ENCODE measurements at regions not wholly inside any gene's neighbourhood (a gene's known extent, or its start where the extent isn't known, plus 50 kb on each side); places are given as distances from the start of the nearest gene placed in this dataset.

DNA sequence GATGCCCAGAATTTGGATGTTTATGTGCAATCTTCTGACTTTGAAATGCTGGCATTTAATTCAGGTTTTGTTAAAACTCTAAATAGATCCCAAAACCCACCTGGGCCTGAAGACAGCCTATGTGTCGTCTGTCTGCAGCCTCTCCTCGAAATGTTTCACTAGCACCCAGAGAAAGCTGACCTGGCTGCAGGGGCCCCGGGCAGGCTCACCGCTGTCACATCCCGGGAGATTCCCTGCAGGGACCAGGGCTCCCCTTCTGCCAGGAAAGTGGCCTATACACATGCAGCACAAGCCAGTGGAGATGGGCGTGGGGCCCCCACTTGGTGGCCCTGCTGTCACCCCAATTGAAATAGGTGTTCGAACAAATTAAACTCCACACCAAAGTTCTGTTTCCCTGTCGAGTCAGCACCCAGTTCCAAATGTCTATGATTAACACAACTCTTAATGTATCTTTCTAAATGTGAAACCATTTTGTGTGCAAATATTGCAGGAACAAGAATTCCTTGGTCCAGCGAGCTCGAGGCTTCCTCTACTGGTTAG, 145.8 kb upstream of the ZNF507 start:
- no peak for DNase-seq (ENCODE audit: low read depth, low spot score)

DNA sequence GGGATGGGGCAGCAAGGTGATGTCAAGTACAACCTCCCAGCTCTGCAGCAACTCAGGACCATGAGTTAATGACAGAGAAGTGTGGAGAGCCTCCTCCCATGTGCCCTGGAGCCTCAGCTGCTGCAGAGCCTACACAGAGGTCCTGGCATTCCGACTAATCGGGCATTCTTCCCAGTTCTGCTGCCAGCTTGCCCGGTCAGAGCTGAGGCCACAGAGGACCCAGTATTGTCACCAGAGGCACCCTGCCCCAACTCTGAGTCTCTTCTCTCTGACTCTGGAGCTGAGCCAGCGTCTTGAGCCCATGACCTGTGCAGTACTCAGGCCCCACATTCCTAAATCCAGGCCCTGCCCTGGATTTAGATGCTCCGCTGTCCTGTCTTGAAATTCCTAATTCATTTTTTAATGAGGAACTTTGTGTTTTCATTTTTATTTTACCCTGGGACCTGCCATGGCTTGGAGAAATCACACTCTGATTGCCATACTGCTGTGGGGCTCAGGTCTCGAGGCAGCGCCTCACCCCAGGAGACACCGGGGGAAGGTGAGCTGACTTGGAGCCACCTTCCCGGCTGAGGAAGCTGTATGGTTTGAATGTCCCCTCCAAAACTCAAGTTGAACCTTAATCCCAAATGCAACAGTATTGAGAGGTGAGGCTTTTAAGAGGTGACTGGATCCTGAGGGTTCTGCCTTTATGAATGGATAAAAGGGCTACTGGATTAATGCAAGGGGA, 144.9 kb upstream of the ZNF507 start:
- no peak for DNase-seq (ENCODE audit: low read depth, low spot score)

DNA sequence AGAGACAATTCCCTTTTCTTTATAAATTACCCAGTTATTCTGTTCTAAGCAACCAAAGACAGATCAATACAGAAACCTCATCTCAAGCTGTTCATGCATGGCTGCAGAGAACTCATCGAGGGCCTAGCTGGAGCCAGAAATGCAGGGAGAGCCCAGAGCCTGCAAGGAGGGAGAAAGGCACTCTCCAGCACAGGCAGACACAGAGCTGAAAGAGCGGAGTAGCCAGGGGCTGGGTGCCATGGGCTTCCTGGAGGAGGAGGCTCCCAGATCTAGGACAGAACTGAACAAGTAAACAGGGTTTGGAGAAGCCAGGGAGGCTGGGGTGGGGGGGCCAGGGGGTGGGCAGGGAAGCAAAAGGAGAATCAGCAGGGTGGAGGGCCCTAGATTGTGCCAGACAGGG, 144.2 kb upstream of the ZNF507 start:
- DNase-seq (ENCODE audit: low read depth, low spot score) = no peak

DNA sequence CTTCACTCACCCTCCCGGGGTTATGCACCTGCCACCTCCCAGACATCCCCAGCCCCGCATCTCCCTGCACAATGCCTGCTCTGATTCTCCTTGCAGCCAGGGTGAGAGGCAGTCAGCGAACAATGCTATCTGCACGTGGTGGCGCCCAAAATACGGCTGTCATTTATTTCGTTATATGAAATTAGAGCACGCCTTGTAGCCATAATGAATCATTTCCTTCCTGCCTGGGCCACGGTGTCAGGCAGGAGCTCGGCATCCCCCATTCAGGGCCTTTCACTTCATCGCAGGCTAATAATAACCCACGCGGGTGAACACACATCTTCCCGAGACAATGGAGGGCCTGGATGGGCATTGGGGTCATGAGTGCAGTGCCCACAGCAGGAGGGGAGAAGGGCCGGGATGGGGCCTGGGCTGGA, 143.8 kb upstream of the ZNF507 start:
- no peak for DNase-seq (ENCODE audit: low read depth, low spot score)

DNA sequence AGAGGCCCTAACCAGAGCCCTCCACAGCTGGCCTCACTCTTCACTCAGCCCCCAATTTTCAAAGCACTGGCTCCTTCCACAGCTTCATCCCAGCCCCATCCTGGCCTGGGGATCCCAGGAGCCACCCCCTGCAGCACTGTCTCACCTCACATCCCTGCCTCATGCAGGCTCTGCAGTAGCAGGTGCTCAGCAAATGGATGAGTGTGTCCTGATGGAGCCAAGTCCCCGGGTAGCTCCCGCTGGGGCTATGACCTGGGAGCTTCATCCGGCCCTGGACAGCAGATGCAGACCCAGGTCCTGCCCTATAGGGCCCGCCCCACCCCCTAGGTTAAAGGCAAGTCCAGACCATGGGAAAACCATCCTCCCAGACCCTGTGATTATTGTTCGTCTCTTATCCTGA, 143.2 kb upstream of the ZNF507 start:
- DNase-seq (ENCODE audit: low read depth, low spot score) = no peak

DNA sequence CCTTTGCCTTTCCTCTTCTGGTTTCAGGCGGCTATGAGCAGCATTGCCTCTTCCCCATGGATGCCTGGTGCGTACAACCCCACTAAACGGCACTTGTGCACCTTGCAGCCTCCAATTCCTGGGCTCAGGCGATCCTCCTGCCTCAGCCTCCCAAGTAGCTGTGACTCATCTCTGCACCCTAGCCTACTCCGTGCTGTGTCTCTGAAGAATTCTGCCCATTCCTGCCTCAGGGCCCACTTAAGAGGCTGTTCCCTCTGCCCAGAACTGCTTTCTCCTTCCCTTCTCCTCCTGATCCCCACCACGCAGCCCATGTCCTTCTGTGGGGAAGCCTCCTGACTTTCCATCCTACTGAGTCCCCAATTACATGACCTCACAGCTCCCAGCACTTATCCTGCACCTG, 142.2 kb upstream of the ZNF507 start:
- no peak for DNase-seq (ENCODE audit: low read depth, low spot score)

DNA sequence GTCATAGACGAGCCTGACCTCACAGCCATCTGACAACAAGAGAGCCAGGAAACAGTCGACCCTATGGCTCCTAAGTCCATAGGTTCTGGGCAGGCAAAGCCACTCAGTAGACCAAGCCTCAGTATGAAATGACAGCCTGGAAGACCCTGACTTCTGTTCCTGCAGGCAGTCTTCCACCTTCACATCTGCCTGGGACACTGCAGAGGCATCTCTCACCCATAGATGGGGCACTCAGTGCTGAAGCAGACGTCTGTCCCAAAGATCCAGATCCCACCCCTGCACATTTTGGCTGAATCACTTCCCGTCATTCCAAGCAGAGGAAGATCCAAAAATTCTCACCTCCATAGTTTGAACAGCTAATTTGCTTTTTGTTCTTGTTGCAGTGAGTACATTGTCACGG, 139.3 kb upstream of the ZNF507 start:
- DNase-seq (ENCODE audit: low read depth, low spot score) = no peak

DNA sequence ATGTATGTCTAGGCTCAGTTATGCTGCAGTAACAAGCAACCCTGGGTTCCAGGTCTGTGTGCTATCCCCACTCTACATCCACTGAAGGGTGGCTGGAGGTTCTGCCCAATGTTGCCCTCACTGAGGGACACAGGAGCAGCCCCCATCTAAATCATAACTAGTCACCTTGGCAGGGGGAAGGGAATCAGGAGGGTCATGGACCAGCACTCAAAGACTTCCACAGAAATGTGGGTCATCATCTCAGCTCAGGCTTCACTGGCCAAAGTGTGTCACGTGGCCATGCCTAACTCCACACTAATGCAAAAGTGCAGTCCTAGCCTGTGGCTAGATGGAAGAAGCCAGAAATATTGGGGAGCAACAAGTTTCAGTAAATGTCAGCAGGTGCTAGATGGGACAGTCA, 137.3 kb upstream of the ZNF507 start:
- DNase-seq (ENCODE audit: low read depth, low spot score) = no peak

DNA sequence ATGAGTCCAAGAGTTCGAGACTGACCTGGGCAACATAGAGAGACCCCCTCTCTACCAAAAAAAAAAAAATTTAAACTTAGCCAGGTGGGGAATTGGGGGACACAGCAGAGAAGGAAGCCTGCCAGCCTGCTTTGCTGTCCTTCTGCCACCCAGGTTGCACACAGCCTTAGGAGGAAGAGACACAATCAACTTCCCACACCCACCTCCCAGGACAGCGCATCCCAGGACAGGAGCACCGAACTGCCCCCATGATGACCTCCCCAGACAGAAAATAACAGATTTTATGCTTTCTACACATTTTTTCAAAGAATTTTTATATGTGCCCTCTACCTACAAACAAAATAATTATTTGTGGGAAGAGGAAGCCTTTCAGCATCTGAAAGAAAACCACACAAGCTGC, 126.0 kb upstream of the ZNF507 start:
- no peak for DNase-seq (ENCODE audit: low read depth, low spot score)

DNA sequence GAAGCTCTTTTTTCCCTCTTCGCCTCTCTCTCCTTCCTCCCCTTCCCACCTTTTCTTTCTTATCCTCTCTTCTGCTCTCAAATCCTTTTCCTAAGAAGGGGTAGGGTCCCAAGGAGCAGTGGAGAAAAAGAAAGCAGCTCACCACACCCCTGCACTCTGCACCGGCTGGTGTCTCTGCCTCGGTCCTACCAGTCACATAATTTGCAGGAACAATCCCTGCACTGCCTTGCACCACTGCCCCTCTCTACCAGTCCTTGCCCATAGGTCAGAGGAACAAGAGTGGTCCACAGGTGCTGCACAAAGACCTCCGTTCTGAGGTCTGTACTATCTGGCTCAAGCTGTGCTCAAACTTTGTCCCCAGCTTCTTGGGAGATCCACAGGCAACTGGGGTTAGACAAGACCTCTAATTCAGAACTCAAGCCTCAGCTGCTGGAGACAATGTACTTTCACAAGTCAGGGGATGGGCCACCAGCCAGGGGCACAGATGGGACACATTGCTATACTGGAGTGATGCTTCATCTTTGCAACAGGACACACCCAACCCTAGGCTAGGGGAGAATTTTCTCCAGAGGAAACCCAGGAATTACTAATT, 125.4 kb upstream of the ZNF507 start:
- no peak for DNase-seq (ENCODE audit: low read depth, low spot score)

DNA sequence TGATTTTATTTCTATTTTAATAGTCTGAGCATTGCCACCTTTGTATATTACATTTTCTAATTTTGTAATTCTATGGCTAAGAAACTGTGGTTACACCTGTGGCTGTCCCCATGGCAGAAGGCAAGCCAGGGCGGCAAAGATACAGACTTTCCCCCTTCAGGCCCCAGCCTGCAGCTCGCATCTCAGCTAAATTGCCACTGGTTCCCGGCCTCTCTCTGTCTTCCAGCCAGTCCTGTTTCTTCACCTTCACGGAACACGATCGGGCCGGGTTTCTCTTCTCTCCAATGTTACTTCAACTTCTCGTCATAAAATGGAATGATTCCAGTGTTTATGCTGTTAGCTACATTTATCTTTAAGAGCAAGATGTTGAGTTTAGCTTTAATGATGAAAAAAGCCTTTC, 124.5 kb upstream of the ZNF507 start:
- no peak for DNase-seq (ENCODE audit: low read depth, low spot score)

DNA sequence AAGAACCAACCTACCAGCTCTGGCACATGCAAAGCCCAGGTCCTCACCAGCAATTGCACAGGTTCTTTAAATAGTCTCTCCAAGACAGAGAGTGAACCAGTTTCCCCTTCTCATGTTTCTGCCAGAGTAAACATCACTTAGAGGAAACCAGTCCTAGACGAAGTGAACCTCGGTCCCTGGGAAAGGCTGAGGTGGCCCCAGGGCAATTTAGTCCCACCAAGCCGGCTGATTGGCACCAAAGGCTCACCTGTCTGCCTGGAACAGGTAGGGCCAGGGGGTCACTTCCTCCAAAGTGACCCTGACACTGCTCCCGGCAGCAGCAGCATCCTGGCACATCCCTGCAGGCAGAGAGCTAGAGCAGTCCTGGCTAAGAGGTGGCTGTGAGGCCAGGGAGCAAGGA, 122.9 kb upstream of the ZNF507 start:
- DNase-seq (ENCODE audit: low read depth, low spot score) = no peak

DNA sequence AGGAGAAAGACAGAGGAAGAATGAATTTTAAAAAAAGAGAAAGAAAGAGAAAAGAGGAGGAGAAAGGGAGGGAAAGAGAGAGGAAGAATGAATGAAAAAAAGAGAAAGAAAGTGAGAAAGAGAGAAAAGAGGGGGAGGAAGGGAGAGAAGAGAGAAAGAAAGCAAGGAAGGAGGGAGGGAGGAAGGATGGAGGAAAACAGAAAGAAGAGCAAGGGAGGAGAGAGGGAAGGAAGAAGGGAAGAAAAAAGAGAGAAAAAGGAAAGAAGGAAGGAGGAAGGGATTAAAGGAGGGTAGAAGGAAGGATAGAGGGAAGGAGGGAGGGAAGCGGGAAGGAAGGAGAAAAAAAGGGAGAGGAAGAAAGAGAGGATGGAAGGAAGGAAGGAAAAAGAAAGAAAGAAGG, 122.3 kb upstream of the ZNF507 start:
- DNase-seq (ENCODE audit: low read depth, low spot score) = no peak

DNA sequence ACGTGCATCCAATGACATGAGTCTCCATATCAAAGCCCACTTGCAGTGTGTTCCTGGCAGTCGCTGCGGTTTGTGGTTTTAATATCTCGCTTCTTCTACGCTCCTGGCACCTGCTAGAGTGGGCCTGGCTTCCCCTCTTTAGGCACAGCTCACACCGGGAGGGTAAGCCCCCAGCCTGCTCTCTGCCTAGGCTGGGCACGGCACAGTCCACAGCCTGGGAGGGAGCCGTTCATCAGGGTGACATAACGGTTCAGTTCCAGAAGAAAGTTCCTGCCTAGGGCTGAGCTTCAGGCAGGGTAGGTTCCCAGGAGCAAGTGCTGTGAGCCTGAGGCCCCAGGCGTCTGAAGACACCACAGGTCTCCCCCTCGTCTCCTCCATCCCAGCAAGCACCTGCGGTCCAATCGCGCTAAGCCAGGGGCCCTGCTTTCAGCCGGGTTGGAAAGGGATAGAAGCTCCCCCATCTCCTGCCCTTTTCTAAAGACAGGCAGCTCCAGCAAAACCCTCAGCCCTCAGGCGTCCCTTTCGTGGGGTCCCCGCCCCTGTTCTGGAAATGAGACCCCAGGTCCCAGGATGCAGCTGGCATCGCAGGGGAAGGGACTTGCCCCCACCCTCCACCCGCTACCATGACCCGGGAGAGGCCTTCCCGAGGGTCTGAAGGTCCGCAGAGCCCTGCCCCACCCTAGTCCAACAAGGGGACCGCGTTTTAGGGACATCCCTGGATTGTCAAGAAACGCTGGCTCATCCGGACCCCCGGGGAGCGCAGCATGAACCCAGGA, 121.6 kb upstream of the ZNF507 start:
- DNase-seq (ENCODE audit: low read depth, low spot score) = no peak

DNA sequence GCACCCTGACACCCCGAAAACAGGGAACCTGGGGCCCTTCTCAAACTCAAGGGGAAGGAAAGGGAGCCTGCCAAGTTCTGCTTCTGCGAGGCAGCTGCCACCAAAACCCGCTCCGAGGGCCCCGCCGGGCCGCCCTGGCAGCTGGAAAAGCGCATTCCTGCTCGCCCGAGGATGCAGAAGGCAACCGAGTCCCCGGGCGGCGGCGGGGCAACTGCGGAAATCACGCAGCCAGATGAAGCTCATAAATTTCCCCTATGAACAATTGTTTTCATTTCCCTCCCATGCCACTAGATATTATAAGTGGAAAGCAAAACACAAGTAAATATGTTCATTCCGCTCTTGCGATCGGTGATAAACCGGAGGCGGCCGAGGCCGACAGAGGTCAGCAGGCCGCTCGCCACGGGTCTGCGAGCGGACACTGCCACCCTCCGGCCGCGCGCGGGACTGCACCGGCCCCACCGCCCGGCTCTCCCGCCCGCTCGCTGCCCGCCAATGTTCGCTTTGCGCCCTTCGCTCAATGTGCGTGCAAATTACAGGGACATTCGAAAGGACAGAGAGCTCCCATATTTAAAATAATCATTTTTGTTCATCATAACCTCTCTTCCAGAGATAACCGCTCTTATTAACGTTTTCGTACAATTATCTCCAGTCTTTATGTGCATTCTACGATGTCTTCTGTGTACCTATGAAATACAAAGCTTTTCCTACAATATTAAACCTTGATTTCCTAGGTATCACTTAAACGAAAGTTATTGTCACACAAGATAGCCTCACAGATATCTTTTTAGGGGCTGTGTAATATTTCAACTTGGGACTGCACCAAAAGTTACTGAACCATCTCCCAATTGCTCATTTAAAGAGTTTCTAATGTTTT, 120.8 kb upstream of the ZNF507 start:
- DNase-seq (ENCODE audit: low read depth, low spot score) = peak; percentile 78

DNA sequence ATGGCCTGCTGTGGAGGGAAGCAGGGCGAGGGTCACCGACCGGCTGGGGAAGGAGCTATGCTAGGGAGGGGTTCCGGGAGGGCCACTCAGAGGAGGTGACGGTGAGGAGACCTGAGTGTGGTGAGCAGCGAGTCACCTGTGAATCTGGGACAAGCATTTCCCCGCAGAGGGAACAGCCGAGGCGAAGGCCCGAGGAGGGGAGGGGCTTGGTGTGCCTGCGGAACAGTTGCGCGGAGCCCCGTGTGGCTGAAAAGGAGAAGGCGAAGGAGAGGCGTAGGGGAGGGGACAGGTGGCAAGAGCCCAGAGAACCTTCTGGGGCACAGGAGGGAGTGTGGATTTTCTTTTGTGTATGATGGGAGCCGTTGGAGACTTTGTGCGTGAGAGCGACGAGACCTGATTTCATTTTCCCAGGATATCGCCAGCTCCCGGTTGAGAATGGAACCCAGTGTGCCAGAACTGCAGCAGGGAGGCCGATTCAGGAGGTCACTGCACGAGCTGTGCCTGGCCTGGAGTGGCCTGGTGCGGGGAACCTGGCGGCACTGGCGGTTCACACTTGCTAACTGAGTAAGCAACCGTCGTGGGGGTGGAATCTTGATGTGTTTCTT, 117.7 kb upstream of the ZNF507 start:
- no peak for DNase-seq (ENCODE audit: low read depth, low spot score)

DNA sequence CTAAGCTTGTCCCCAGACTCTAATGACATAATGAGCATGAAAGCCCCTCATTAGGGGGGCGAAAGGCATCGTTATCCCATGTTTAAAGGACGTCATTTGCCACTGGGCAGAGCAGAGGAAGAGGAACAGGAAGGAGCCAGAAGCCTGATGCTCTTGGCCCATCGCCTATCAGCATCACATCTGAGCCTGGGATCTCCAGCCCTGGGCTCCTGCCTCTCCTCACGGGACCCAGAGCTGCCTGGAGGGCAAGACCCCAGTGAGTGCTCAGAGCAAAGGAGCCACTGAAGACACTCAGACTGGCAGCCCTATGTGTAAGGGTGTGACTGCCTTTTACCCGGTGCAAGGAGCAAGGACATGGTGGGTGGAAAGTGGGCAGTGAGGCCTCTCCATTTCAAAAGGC, 115.0 kb upstream of the ZNF507 start:
- DNase-seq (ENCODE audit: low read depth, low spot score) = no peak

DNA sequence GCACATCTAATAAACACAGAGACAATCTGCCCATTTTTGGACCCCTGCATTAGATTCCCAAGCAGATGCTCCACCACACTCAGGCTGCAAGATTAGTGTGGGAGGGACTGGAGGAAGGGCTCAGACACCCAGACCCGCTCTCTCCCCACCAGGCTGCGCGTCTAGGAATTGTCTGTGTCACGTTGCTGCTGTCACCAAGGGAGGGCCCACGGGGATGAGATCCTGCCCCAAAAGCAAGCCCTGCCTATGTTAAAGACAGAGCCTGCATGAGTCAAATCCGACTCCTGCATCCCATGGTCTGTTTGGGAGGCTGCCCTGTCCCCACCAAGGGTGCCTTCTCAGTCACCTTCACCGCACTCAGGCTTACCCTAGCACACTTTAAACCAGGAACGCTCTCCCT, 114.4 kb upstream of the ZNF507 start:
- no peak for DNase-seq (ENCODE audit: low read depth, low spot score)

DNA sequence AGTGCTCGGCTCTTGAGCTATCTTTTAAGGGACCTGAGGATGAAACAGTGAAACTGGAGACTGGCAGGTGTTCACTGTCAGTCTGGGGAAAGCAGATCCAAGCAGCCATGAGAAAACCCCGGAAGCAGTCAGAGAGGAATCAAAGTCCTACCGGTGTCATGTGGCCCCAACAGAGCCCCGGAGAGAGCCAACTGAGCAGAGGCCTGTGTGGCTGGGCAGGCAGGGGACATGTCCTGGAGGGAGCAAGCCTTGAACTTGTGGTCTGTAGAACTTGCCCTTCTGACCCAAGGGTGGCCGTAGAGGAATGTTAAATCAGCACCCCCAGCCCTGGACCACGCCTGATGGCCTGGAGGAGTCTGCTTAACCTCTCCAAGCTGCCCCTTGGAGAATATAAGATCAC, 113.7 kb upstream of the ZNF507 start:
- no peak for DNase-seq (ENCODE audit: low read depth, low spot score)

DNA sequence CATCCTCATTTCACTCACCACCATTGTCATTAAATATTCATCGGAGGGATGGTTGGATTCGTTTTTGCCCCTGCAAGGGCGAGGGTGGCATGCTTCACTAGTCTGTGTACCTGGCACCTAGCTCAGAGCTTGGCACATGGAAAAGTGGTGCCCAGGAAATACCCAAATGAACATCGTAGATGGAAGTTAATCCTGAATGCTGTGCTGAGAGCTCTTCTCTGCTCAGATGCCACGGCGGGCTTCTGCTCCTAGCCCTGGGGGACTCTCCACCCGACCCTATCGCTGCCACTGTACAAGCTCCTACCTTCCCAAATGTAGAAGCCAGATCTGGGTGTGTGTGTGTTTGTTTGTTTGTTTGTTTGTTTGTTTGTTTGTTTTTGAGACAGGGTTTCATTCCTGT, 113.0 kb upstream of the ZNF507 start:
- DNase-seq (ENCODE audit: low read depth, low spot score) = no peak

DNA sequence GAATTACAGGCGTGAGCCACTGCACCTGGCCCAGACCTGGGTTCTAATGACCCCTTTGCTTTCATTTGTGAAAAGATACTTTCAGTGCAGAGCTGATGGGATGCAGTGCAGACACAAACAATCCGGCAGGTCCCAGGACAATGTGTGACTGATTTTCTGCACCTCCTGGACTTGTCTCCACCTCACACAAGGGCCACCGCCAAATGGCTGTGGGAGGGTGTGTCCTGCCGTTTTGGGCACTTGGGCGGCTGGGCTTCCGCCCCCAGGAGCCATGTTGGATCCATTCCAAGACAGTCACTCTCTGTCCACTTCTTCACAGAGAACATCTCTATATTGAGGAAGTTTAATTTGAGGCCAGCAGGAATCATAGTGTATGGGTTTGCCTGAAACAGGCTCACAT, 112.3 kb upstream of the ZNF507 start:
- no peak for DNase-seq (ENCODE audit: low read depth, low spot score)

All from astrocyte of the hippocampus (primary cell).